ENCODE measurements at regions not wholly inside any gene's neighbourhood (a gene's known extent, or its start where the extent isn't known, plus 50 kb on each side); places are given as distances from the start of the nearest gene placed in this dataset.

DNA sequence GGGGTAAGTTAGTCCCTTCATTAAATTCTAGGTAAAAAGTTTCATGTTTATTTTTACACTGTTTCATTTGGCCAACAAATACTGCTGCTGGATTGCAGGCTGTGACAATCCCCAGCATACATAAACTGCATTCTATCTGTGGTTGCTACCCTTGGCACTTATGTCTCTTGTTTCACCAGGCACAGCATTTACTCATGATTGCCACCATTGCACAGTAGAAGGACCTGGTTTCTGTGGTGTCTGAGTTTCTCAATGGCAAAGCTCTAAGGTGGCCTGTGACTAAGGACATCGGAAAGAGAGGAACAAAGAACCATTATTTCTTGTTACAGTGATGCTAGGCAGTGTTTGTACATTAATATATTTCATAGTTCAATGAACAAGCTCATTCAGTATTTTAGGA lies 878.4 kb upstream of the NEGR1 start:
- Histone ChIP-seq H3K9me3 (no peaks in the 10 kb centered on the region), H3K36me3 (no peaks in the 10 kb centered on the region), H3K4me3 (ENCODE audit: low read depth, low read length) (no peak overlapping the region), H3K4me1 (no peaks in the 10 kb centered on the region), H3K27me3 (no peaks in the 10 kb centered on the region)
- no peak for DNase-seq
- TF ChIP-seq, protein P1, sequence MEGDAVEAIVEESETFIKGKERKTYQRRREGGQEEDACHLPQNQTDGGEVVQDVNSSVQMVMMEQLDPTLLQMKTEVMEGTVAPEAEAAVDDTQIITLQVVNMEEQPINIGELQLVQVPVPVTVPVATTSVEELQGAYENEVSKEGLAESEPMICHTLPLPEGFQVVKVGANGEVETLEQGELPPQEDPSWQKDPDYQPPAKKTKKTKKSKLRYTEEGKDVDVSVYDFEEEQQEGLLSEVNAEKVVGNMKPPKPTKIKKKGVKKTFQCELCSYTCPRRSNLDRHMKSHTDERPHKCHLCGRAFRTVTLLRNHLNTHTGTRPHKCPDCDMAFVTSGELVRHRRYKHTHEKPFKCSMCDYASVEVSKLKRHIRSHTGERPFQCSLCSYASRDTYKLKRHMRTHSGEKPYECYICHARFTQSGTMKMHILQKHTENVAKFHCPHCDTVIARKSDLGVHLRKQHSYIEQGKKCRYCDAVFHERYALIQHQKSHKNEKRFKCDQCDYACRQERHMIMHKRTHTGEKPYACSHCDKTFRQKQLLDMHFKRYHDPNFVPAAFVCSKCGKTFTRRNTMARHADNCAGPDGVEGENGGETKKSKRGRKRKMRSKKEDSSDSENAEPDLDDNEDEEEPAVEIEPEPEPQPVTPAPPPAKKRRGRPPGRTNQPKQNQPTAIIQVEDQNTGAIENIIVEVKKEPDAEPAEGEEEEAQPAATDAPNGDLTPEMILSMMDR (IDR thresholded peaks at IDR 0.05; ENCODE audit: low read depth, low read length) = no peak

DNA sequence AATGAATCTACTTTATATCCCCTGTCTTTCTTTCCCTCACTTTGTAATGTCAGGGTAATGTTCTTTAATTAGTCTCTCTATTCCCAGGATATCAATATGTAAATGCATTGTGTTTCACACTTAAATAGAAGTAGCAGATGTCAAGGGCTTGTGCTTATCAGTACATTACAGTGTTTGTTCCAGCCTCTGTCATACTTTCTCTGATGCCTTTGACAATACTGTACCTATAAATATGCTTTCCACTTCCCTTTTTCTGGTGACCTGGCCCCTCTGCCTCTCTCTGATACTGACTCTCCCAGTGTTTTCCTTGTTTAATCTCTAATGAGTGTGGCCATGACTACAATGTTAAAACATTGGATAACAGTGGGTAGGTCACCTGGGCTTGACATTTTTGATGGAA lies 862.0 kb upstream of the NEGR1 start:
- Histone ChIP-seq H3K4me3 (ENCODE audit: low read depth, low read length) (no peak overlapping the region), H3K36me3 (no peaks in the 10 kb centered on the region), H3K9me3 (no peaks in the 10 kb centered on the region), H3K27me3 (no peaks in the 10 kb centered on the region), H3K4me1 (no peaks in the 10 kb centered on the region)
- no peak for DNase-seq
- TF ChIP-seq, protein P1 (IDR thresholded peaks at IDR 0.05; ENCODE audit: low read depth, low read length) = no peak

DNA sequence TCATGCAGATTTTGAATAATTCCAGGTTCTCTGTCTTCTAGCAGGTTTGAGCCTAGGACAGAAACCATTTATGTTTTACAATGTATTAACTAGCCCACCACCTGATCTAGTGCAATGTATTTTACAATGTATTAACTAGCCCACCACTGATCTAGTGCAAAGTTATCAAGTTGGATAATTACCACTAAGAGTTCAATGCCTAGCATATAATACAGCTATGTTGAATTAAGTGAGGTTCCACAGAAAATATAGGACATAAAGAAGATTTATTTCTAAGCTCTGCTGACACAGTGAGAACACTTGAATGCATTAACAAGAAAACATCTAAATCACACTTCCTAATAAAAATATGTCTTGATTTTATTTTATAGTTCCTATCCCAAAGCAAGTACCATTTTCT lies 854.6 kb upstream of the NEGR1 start:
- Histone ChIP-seq H3K9me3 (no peaks in the 10 kb centered on the region), H3K36me3 (no peaks in the 10 kb centered on the region), H3K4me3 (ENCODE audit: low read depth, low read length) (no peak overlapping the region), H3K4me1 (no peaks in the 10 kb centered on the region), H3K27me3 (no peaks in the 10 kb centered on the region)
- no peak for DNase-seq
- TF ChIP-seq, protein P1 (IDR thresholded peaks at IDR 0.05; ENCODE audit: low read depth, low read length) = no peak

DNA sequence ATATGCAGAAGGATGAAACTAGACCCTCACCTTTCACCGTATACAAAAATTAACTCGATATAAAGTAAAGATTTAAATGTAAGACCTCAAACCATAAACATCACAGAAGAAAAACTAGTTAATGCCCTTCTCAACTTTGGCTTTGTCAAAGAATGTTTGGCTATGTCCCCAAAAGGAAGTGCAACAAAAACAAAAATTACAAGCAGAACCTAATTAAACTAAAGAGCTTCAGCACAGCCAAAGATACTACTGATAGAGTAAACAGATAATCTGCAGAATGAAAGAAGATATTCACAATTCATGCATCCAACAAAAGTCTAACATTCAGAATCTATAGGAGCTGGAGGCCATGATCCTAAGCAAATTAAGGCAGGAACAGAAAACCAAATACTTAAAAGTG lies 824.6 kb upstream of the NEGR1 start:
- Histone ChIP-seq H3K36me3 (no peaks in the 10 kb centered on the region), H3K4me1 (no peaks in the 10 kb centered on the region), H3K27me3 (no peaks in the 10 kb centered on the region), H3K9me3 (no peaks in the 10 kb centered on the region), H3K4me3 (ENCODE audit: low read depth, low read length) (no peak overlapping the region)
- no peak for DNase-seq
- TF ChIP-seq, protein P1 (IDR thresholded peaks at IDR 0.05; ENCODE audit: low read depth, low read length) = no peak

DNA sequence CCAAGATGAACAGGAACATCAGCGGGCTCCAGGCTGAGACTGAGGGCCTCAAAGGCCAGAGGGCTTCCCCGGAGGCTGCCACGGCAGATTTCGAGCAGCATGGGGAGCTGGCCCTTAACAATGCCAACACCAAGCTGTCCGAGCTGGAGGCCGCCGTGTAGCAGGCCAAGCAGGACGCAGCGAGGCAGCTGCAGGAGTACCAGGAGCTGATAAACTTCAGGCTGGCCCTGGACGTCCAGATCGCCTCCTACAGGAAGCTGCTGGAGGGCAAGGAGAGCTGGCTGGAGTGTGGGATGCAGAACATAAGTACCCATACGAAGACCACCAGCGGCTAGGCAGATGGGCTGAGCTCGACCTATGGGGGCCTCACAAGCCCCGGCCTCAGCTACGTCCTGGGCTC lies 823.4 kb upstream of the NEGR1 start:
- Histone ChIP-seq H3K9me3 (no peaks in the 10 kb centered on the region), H3K4me1 (no peaks in the 10 kb centered on the region), H3K27me3 (no peaks in the 10 kb centered on the region), H3K36me3 (no peaks in the 10 kb centered on the region), H3K4me3 (ENCODE audit: low read depth, low read length) (no peak overlapping the region)
- DNase-seq = no peak
- TF ChIP-seq, protein P1 (IDR thresholded peaks at IDR 0.05; ENCODE audit: low read depth, low read length) = no peak

DNA sequence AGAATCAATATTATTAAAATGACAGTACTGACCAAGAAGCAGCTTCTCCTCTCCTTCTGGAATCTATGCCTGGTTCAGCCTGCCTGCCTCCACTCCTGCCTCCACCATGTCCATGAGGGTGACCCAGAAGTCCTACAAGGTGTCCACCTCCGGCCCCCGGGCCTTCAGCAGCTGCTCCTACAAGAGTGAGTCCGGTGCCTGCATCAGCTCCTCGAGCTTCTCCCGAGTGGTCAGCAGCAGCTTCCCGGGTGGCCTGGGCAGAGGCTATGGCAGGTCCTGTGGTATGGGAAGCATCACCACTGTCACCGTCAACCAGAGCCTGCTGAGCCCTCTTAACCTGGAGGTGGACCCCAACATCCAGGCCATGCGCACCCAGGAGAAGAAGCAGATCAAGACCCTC lies 822.4 kb upstream of the NEGR1 start:
- Histone ChIP-seq H3K4me1 (no peaks in the 10 kb centered on the region), H3K4me3 (ENCODE audit: low read depth, low read length) (no peak overlapping the region), H3K36me3 (no peaks in the 10 kb centered on the region), H3K27me3 (no peaks in the 10 kb centered on the region), H3K9me3 (no peaks in the 10 kb centered on the region)
- no peak for DNase-seq
- TF ChIP-seq, protein P1 (IDR thresholded peaks at IDR 0.05; ENCODE audit: low read depth, low read length) = no peak
